Ascending aorta (tissue), 2 donors: ENCODE measurements at regions not wholly inside any gene's neighbourhood (a gene's known extent, or its start where the extent isn't known, plus 50 kb on each side); places are given as distances from the start of the nearest gene placed in this dataset.

Source experiments
- DNase-seq, 2 donors: peaks; one replicate each; pipeline ENCODE4 v3.0.0-alpha.2; 2019; ENCODE audit warnings: low spot score in 2 of 2
- H3K27ac ChIP-seq, 2 donors: fragments of 200-600 bp; sonication (generic); one replicate each; pipeline ENCODE4 v1.5.1; 2016 to 2017; ENCODE audit warnings: mild to moderate bottlenecking in 1 of 2
- H3K27me3 ChIP-seq: fragments of 200-600 bp; sonication (generic); one replicate; pipeline ENCODE4 v1.5.1; 2017
- H3K36me3 ChIP-seq, 2 donors: fragments of 200-600 bp; sonication (generic); one replicate each; pipeline ENCODE4 v1.5.1; 2016
- H3K4me1 ChIP-seq, 2 donors: fragments of 200-600 bp; sonication (generic); one replicate each; pipeline ENCODE4 v1.5.1; 2016 to 2017; ENCODE audit warnings: mild to moderate bottlenecking in 1 of 2
- H3K4me3 ChIP-seq, 2 donors: fragments of 200-600 bp; sonication (generic); one replicate each; pipeline ENCODE4 v1.5.1; 2016 to 2017; ENCODE audit warnings: mild to moderate bottlenecking in 1 of 2
- H3K9me3 ChIP-seq, 2 donors: fragments of 200-600 bp; sonication (generic); one replicate each; pipeline ENCODE4 v1.5.1; 2016
- intact Hi-C: fragments of 100-400 bp; cut with DNase I; formaldehyde crosslinking; loops from one replicate; pipeline ENCODE4 v1.15.1; 2023
- TF ChIP-seq, protein P1 (sequence below), 3 experiments: fragments of 200-600 bp in 2 of 3; fragments of 450-650 bp in 1 of 3; sonication (generic) in 2 of 3; IDR thresholded peaks; one replicate each; pipeline ENCODE4 v1.5.1; 2016 to 2019; ENCODE audit warnings: antibody characterized with exemption in 3 of 3, mild to moderate bottlenecking in 1 of 3, moderate library complexity in 1 of 3

DNA sequence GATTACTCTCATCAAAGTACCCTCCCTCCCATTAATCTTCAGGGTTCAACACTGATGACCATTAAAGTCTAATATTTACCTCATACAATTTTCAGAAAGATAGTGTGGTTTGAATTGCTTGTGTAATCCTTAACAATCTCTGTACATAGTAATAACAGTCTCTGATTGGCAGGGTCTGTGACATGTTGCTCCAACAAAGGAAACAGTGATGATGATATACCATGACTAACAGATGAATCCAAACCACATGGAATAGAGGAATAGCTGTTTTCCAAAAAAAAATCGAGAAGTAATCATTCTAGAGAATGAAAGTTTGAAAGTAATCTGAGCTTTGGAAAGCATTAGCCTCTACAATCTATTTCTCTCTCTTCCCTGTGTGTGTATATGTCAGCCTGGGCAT is 610.1 kb upstream of the NEGR1 start:
- H3K36me3 ChIP-seq, result no peaks in the 10 kb centered on the region
- H3K4me1 ChIP-seq, result no peaks in the 10 kb centered on the region
- TF ChIP-seq, protein P1, sequence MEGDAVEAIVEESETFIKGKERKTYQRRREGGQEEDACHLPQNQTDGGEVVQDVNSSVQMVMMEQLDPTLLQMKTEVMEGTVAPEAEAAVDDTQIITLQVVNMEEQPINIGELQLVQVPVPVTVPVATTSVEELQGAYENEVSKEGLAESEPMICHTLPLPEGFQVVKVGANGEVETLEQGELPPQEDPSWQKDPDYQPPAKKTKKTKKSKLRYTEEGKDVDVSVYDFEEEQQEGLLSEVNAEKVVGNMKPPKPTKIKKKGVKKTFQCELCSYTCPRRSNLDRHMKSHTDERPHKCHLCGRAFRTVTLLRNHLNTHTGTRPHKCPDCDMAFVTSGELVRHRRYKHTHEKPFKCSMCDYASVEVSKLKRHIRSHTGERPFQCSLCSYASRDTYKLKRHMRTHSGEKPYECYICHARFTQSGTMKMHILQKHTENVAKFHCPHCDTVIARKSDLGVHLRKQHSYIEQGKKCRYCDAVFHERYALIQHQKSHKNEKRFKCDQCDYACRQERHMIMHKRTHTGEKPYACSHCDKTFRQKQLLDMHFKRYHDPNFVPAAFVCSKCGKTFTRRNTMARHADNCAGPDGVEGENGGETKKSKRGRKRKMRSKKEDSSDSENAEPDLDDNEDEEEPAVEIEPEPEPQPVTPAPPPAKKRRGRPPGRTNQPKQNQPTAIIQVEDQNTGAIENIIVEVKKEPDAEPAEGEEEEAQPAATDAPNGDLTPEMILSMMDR (IDR thresholded peaks at IDR 0.05), result no peak
- DNase-seq, result no peak
- H3K9me3 ChIP-seq, result no peaks in the 10 kb centered on the region
- no peak overlapping the region for H3K4me3 ChIP-seq
- H3K27ac ChIP-seq, result no peak overlapping the region
- intact Hi-C loops, result no loop called here
- H3K27me3 ChIP-seq, result no peaks in the 10 kb centered on the region

DNA sequence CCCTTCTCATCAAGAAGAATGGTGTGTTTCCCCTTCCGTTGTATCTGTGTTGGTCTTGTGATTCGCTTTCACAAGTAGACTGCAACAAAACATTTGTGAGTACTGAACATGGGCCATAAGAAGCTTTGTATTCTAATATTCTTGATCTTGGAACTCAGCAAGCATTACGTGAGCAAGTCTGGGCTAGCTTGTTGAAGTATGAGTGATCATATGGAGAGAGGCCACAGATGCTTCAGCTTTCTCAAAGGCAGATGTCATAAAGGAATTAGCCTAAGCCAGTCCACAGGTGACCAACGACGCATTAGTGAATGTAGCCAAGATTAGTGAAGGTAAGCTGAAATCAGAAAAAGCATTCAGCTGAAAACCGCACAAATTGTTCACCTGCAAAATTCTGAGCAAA is 609.6 kb upstream of the NEGR1 start:
- H3K9me3 ChIP-seq, result no peaks in the 10 kb centered on the region
- DNase-seq, result no peak
- TF ChIP-seq, protein P1 (IDR thresholded peaks at IDR 0.05), result no peak
- H3K36me3 ChIP-seq, result no peaks in the 10 kb centered on the region
- H3K4me1 ChIP-seq, result no peaks in the 10 kb centered on the region
- no peaks in the 10 kb centered on the region for H3K27me3 ChIP-seq
- intact Hi-C loops, result no loop called here
- no peak overlapping the region for H3K4me3 ChIP-seq
- H3K27ac ChIP-seq, result no peak overlapping the region

DNA sequence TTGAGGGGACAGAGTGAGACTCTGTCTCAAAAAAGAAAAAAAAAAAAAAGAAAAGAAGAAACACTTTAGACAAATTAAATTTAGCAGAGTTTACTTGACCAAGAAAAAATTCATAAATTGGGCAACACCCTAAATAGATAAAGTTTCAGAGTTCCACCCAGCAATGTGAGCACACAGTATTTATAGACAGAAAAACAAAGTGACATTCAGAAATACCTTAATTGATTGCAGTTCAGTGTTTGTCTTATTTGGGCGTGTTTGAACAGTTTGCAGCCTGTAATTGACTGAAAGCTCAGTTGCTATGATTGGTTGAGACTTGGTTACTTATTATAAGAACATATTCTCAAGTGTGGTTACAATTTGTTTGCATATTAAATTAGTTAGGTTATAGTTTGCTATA is 603.5 kb upstream of the NEGR1 start:
- H3K4me1 ChIP-seq, result no peaks in the 10 kb centered on the region
- H3K9me3 ChIP-seq, result no peaks in the 10 kb centered on the region
- no peak for DNase-seq
- TF ChIP-seq, protein P1 (IDR thresholded peaks at IDR 0.05), result no peak
- intact Hi-C loops, result no loop called here
- no peak overlapping the region for H3K27ac ChIP-seq
- H3K36me3 ChIP-seq, result no peaks in the 10 kb centered on the region
- no peaks in the 10 kb centered on the region for H3K27me3 ChIP-seq
- H3K4me3 ChIP-seq, result no peak overlapping the region

DNA sequence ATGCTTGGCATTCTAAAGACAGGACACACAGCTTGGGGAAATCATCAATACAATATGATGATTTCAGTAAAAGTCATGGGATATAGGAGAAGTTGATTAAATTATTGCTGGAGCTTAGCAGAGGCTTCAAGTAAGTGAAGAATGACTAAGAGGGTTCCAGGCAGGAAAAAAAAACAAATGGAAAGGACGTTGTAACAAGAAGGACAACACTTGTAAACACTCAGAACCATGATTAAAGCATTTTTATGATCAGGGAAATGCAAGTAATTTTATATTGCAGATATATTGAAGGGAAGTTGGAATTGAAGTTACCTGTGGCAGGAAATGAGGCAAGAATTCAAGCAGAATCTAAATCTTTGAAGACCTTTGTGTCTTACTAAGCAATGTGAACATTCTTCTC is 602.7 kb upstream of the NEGR1 start:
- Histone ChIP-seq H3K9me3 (no peaks in the 10 kb centered on the region), H3K27ac (no peak overlapping the region), H3K4me3 (no peak overlapping the region), H3K4me1 (no peaks in the 10 kb centered on the region), H3K36me3 (no peaks in the 10 kb centered on the region), H3K27me3 (no peaks in the 10 kb centered on the region)
- TF ChIP-seq, protein P1 (IDR thresholded peaks at IDR 0.05), result no peak
- DNase-seq, result no peak
- intact Hi-C loops, result no loop called here

DNA sequence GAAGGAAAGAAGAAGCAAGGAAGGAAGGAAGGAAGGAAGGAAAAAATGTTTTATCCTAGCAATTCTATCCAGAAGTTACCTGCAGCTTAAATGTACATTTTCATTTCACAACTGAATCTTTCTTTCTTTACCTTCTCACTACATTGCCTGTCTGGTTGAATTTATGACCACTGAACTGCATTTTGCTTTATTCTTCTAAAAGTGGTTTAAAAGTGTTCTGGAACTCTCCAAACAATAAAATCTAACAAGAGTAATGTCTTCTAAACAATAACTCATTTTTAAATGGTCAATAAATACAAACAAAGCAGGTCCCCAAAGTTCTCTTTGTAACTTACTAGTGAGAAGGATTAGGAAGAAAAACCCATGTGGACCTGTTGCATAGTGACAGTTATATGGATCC is 587.5 kb upstream of the NEGR1 start:
- TF ChIP-seq, protein P1 (IDR thresholded peaks at IDR 0.05), result no peak
- Histone ChIP-seq H3K4me1 (no peaks in the 10 kb centered on the region), H3K4me3 (no peak overlapping the region), H3K27ac (no peak overlapping the region), H3K36me3 (no peaks in the 10 kb centered on the region), H3K27me3 (no peaks in the 10 kb centered on the region), H3K9me3 (no peaks in the 10 kb centered on the region)
- no peak for DNase-seq
- intact Hi-C loops, result no loop called here

DNA sequence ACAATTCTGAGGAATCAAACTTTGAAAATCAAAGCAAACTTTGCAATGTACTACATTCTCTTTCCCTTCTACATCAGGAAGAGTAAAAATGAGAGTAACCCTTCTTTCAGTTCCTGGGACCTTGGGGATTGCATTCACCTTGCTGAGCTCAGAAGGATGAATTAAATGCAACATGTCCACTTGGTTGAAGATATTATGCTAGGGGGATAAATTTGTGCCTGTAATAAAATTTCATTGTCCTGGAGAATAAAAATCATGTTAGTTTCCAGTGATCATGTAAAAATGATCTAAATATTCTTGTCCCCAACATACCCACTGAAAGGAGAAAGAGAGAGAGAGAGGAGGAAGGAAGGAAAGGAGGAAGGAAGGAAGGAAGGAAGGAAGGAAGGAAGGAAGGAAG is 587.1 kb upstream of the NEGR1 start:
- H3K36me3 ChIP-seq, result no peaks in the 10 kb centered on the region
- H3K27me3 ChIP-seq, result no peaks in the 10 kb centered on the region
- TF ChIP-seq, protein P1 (IDR thresholded peaks at IDR 0.05), result no peak
- no peak overlapping the region for H3K4me3 ChIP-seq
- intact Hi-C loops, result no loop called here
- no peaks in the 10 kb centered on the region for H3K9me3 ChIP-seq
- DNase-seq, result no peak
- H3K4me1 ChIP-seq, result no peaks in the 10 kb centered on the region
- no peak overlapping the region for H3K27ac ChIP-seq
